Heart left ventricle (tissue), 16 donors: ENCODE measurements at regions not wholly inside any gene's neighbourhood (a gene's known extent, or its start where the extent isn't known, plus 50 kb on each side); places are given as distances from the start of the nearest gene placed in this dataset.
A peak's percentile ranks its signal among the peaks of the same experiment; 100 is the strongest.

ENCODE experiments used
- ATAC-seq, 4 donors: fragments of 200-7000 bp; cut with Tn5 transposase; one replicate each; pipeline ENCODE4 v1.9.1; 2020 to 2022; ENCODE audit warnings: moderate library complexity in 4 of 4, mild to moderate bottlenecking in 3 of 4, moderate number of reproducible peaks in 1 of 4
- DNase-seq, 5 donors: peaks; one replicate each; pipeline ENCODE4 v3.0.0-alpha.2; 2020
- H3K27ac ChIP-seq, 12 donors: fragments of 200-600 bp; sonication (generic) in 4 of 12; one replicate each; pipeline versions ENCODE4 v1.5.0 to v1.8.0; 2016 to 2022; ENCODE audit warnings: mild to moderate bottlenecking in 2 of 12
- H3K27me3 ChIP-seq, 9 donors: fragments of 200-600 bp; sonication (generic) in 2 of 9; one replicate each; pipeline versions ENCODE4 v1.5.1 to v1.8.0; 2016 to 2022; ENCODE audit warnings: mild to moderate bottlenecking in 3 of 9
- H3K36me3 ChIP-seq, 9 donors: fragments of 200-600 bp; sonication (generic) in 2 of 9; one replicate each; pipeline versions ENCODE4 v1.5.0 to v1.8.0; 2018 to 2022; ENCODE audit warnings: mild to moderate bottlenecking in 2 of 9
- H3K4me1 ChIP-seq, 12 donors: fragments of 200-600 bp; sonication (generic) in 4 of 12; one replicate each; pipeline versions ENCODE4 v1.5.0 to v1.8.0; 2016 to 2022; ENCODE audit warnings: mild to moderate bottlenecking in 3 of 12
- H3K4me3 ChIP-seq, 12 donors: fragments of 200-600 bp; sonication (generic) in 4 of 12; one replicate each; pipeline versions ENCODE4 v1.5.0 to v1.8.0; 2017 to 2022; ENCODE audit warnings: mild to moderate bottlenecking in 9 of 12, moderate library complexity in 4 of 12
- H3K9me3 ChIP-seq, 12 donors: fragments of 200-600 bp; sonication (generic) in 4 of 12; one replicate each; pipeline versions ENCODE4 v1.5.0 to v1.8.0; 2016 to 2022; ENCODE audit warnings: mild to moderate bottlenecking in 1 of 12
- POLR2A ChIP-seq, 2 donors: fragments of 450-650 bp; IDR thresholded peaks; one replicate each; pipeline ENCODE4 v1.6.1; 2017; ENCODE audit warnings: antibody characterized with exemption in 2 of 2, mild to moderate bottlenecking in 2 of 2, moderate library complexity in 2 of 2
- WGBS, 4 donors: extraction: QIAGEN DNeasy Blood & Tissue Kit in 2 of 4; methylation state at CpG; one replicate each; pipeline versions ENCODE4 v1.1.5 to v1.1.7; 2013 to 2018; 5-methylcytosine and 5-hydroxymethylcytosine counted together
- intact Hi-C, 10 donors: fragments of 100-400 bp; cut with DNase I; formaldehyde crosslinking; loops; one replicate each; pipeline versions ENCODE4 v1.11.1 to v1.14.2; 2022
- TF ChIP-seq, protein P1 (sequence below), 12 donors: fragments of 200-600 bp; sonication (generic) in 4 of 12; IDR thresholded peaks; one replicate each; pipeline versions ENCODE4 v1.5.0 to v1.8.0; 2018 to 2022; ENCODE audit warnings: antibody characterized with exemption in 12 of 12, mild to moderate bottlenecking in 5 of 12
- donor health status: ischemic (EF 13 %, LVEDD 7.1; RV severe dilation, severe dysfunction).
- donor health status: healthy with polysubstance abuse.
- donor health status: DM: no; HTN: yes; CAD: no.
- donor health status: DM: no; HTN: no; CAD: no.
- donor health status: ischemic (EF 25% LVEDD 6.9; RV normal size, moderate dysfunction).
- donor health status: ischemic (EF 25% LVEDD 5.7; RV mildly dilated, moderate dysfunction).
- donor health status: healthy.
- donor health status: DM: yes; HTN: yes; CAD: no.
- donor health status: ischemic (EF 35%, LVEDD 5.7; RV mildly dilated, moderate dysfunction).
- donor health status: nonischemic (EF 11% LVEDD 7.7; RV severe dilation, severe dysfunction).
- donor health status: DM: yes; HTN: yes; CAD: no.
- donor health status: PGD.
- donor health status: ischemic (EF 29% LVEDD 5.4; RV normal size, mild dysfunction).
- donor health status: nonischemic (EF 23%, LVEDD 6.1; RV moderate dilation, normal function).

DNA sequence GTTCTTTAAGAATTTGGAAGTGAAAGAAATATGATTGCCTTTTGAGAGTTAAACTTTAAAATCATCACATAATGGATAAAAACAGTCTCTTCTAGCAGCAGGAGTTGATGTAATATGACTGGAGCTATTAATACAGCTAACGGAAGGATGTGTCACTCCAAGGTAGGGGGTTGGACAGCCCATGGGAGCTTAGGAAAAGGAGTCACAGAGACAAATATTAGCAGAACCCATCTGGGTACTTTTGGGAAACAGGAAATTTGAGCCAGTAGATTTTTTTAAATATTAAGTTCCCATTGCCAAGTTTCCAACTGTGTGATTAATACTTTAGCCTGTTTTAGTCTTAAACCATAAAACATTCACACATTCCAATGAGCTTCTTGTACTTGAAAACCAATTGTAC lies 164.7 kb upstream of the RIMS1 start:
- no peak overlapping the region for H3K4me3 ChIP-seq
- peaks cover 0 to 19% (median 0%) of the 10 kb centered on the region in 12 donors for H3K4me1 ChIP-seq
- H3K36me3 ChIP-seq = no peaks in the 10 kb centered on the region
- DNase-seq = peak in 3 of 5 donors; percentile 21 to 31 (median 27)
- 32 to 58% (median 48%) methylated on average over 1 of the region's 1 CpG for WGBS, 4 donors
- peaks cover 0 to 6% (median 0%) of the 10 kb centered on the region in 12 donors for H3K9me3 ChIP-seq
- H3K27me3 ChIP-seq = no peaks in the 10 kb centered on the region
- intact Hi-C loops = no loop called here
- H3K27ac ChIP-seq = peak overlapping the region in 3 of 12 donors; percentile 14 to 37 (median 16)
- ATAC-seq = peak in 3 of 4 donors; percentile 77 to 92 (median 81)
- TF ChIP-seq, protein P1, sequence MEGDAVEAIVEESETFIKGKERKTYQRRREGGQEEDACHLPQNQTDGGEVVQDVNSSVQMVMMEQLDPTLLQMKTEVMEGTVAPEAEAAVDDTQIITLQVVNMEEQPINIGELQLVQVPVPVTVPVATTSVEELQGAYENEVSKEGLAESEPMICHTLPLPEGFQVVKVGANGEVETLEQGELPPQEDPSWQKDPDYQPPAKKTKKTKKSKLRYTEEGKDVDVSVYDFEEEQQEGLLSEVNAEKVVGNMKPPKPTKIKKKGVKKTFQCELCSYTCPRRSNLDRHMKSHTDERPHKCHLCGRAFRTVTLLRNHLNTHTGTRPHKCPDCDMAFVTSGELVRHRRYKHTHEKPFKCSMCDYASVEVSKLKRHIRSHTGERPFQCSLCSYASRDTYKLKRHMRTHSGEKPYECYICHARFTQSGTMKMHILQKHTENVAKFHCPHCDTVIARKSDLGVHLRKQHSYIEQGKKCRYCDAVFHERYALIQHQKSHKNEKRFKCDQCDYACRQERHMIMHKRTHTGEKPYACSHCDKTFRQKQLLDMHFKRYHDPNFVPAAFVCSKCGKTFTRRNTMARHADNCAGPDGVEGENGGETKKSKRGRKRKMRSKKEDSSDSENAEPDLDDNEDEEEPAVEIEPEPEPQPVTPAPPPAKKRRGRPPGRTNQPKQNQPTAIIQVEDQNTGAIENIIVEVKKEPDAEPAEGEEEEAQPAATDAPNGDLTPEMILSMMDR (IDR thresholded peaks at IDR 0.05) = no peak
- TF ChIP-seq POLR2A (IDR thresholded peaks at IDR 0.05) = no peak

DNA sequence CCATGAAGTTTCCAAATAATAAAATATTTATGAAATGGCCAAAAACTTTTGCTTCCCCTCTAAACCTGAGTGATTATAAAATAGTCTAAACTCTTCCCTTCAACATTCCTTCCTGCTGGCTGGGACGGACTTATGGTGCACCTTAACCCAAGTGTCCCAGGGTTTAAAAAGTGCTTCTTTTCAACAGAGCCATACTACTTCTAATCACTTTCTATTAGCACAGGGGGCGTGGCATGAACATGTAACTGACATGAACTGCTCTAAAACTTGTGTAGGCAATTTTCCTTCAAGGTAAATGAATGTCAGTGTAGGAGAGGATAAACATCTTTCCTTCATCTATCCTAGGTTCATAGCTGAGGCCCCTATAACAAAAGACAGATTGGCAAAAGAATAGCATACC lies 163.6 kb upstream of the RIMS1 start:
- H3K27ac ChIP-seq = no peak overlapping the region
- intact Hi-C loops = no loop called here
- TF ChIP-seq POLR2A (IDR thresholded peaks at IDR 0.05) = no peak
- TF ChIP-seq, protein P1 (IDR thresholded peaks at IDR 0.05) = no peak

DNA sequence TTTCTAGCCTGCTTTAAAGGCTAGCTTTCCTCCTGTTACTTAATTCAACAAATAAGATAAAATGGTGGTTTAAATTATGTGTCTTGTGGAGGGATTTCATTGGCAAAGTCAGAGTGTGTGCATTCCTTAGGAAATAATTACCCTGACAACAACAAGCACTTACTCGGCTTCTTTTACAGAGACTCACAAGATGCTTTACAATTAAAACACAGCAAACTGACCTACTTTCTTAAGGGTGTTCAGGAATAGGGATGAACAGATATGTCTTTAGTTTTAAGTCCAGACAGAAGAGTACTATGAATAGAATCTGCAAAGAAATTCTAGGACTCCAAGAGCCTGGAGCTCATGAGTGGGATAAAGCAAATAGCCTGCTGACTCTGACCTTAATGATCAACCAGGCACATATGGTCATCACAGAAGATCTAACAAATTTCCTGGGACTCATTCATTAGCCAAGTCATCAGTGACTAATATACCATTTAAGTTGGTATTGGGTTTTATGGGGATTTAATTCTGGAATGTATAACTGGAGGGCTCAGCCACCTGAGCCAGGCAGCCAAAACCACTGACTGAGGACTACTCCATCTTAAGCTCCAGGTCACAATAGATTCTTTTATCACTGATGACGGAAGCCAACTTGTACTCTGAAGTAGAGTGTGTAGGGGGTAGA lies 161.8 kb upstream of the RIMS1 start:
- H3K27me3 ChIP-seq = no peaks in the 10 kb centered on the region
- H3K36me3 ChIP-seq = no peaks in the 10 kb centered on the region
- intact Hi-C loops = no loop called here
- no peak overlapping the region for H3K4me3 ChIP-seq
- peaks cover 0 to 6% (median 0%) of the 10 kb centered on the region in 12 donors for H3K9me3 ChIP-seq
- TF ChIP-seq POLR2A (IDR thresholded peaks at IDR 0.05) = no peak
- TF ChIP-seq, protein P1 (IDR thresholded peaks at IDR 0.05) = no peak
- H3K4me1 ChIP-seq = peaks cover 0 to 19% (median 0%) of the 10 kb centered on the region in 12 donors
- no peak overlapping the region for H3K27ac ChIP-seq
- DNase-seq = no peak
- no peak for ATAC-seq
- WGBS, 4 donors = 64 to 75% (median 70%) methylated on average over 2 of the region's 2 CpGs

More for the DNA sequence above, 163.6 kb upstream of the RIMS1 start:
- Histone ChIP-seq H3K27me3 (no peaks in the 10 kb centered on the region), H3K36me3 (no peaks in the 10 kb centered on the region), H3K4me1 (peaks cover 0 to 19% (median 0%) of the 10 kb centered on the region in 12 donors), H3K4me3 (no peak overlapping the region), H3K9me3 (peaks cover 0 to 6% (median 0%) of the 10 kb centered on the region in 12 donors)
- DNase-seq (no peak), ATAC-seq (no peak)
- WGBS, 4 donors = 81 to 85% (median 84%) methylated on average over 2 of the region's 2 CpGs

DNA sequence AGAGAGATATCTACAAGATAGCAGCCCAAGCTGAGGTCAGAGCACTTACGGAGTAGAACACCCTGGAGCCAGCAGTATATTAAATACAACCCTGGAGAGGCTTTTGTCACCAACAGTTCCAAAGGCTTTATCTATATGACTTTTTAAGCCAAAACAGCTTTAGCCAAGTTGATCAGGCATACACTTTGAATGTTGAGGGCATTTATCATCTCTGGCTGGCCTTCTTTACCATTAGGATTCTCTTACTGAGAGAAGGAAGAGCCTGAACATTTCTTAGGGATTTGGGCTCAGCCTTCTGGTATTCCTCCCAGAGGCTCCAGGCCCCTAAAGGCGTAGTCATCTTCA lies 161.3 kb upstream of the RIMS1 start:
- Histone ChIP-seq H3K27me3 (no peaks in the 10 kb centered on the region), H3K4me3 (no peak overlapping the region), H3K27ac (no peak overlapping the region), H3K4me1 (peaks cover 0 to 19% (median 0%) of the 10 kb centered on the region in 12 donors), H3K36me3 (no peaks in the 10 kb centered on the region), H3K9me3 (peaks cover 0 to 6% (median 0%) of the 10 kb centered on the region in 12 donors)
- no peak for ATAC-seq
- WGBS, 4 donors = 78 to 83% (median 82%) methylated on average over 2 of the region's 2 CpGs
- intact Hi-C loops = no loop called here
- no peak for DNase-seq
- TF ChIP-seq, protein P1 (IDR thresholded peaks at IDR 0.05) = no peak
- no peak for TF ChIP-seq POLR2A (IDR thresholded peaks at IDR 0.05)
